Erythroblast (primary cell): ENCODE measurements at regions not wholly inside any gene's neighbourhood (a gene's known extent, or its start where the extent isn't known, plus 50 kb on each side); places are given as distances from the start of the nearest gene placed in this dataset.

Experiments
- GATA1 ChIP-seq: IDR thresholded peaks from 2 replicates; pipeline ENCODE4 v1.6.1; 2011; ENCODE audit warnings: low read depth, mild to moderate bottlenecking, control low read depth, low read length, moderate library complexity
- POLR2A ChIP-seq: IDR thresholded peaks from 2 replicates; pipeline ENCODE4 v1.6.1; 2011; ENCODE audit warnings: mild to moderate bottlenecking, low read length

- TF ChIP-seq POLR2A, result no peak
- no peak for TF ChIP-seq GATA1
These were observed 66.5 kb upstream of the PRKG1 start for GRCh38 chr10:51007781-51008180.
